GM18867 (cell line): ENCODE measurements at regions not wholly inside any gene's neighbourhood (a gene's known extent, or its start where the extent isn't known, plus 50 kb on each side); places are given as distances from the start of the nearest gene placed in this dataset.
"Not testable (repeated sequence)": the region's sequence is repeated elsewhere in the genome, so short reads cannot be mapped to it uniquely, and the experiment has no call there.

Source experiments
- ATAC-seq: cut with Tn5 transposase; IDR thresholded peaks from one replicate; pipeline ENCODE4 v1.9.1; 2021; ENCODE audit warnings: mild to moderate bottlenecking, moderate library complexity; ENCODE audit not compliant: unreplicated experiment

GRCh38 chr6:17013701-17014100 is 88.1 kb upstream of the STMND1 start:
- ATAC-seq = no peak

- ATAC-seq = no peak
Observed at GRCh38 chr6:17012421-17013225, 89.2 kb upstream of the STMND1 start.

GRCh38 chr6:17011985-17012384 is 89.9 kb upstream of the STMND1 start:
- no peak for ATAC-seq

GRCh38 chr6:17007749-17008148 is 94.1 kb upstream of the STMND1 start:
- no peak for ATAC-seq

GRCh38 chr6:17006543-17006942 is 95.3 kb upstream of the STMND1 start:
- ATAC-seq = no peak

GRCh38 chr6:17004269-17004668 is 97.6 kb upstream of the STMND1 start:
- no peak for ATAC-seq

GRCh38 chr6:17002123-17002522 is 99.7 kb upstream of the STMND1 start:
- ATAC-seq = no peak

GRCh38 chr6:17001188-17001587 is 100.7 kb upstream of the STMND1 start:
- no peak for ATAC-seq

- no peak for ATAC-seq
Observed at GRCh38 chr6:16999491-17000436, 102.1 kb upstream of the STMND1 start.

GRCh38 chr6:16998461-16998860 is 103.4 kb upstream of the STMND1 start:
- ATAC-seq = no peak

GRCh38 chr6:16995511-16996250 is 106.2 kb upstream of the STMND1 start:
- no peak for ATAC-seq

GRCh38 chr6:16993396-16993795 is 108.5 kb upstream of the STMND1 start:
- no peak for ATAC-seq

GRCh38 chr6:16991981-16992629 is 109.7 kb upstream of the STMND1 start:
- no peak for ATAC-seq

- ATAC-seq = not testable (repeated sequence)
Observed at GRCh38 chr6:16989976-16990375, 111.9 kb upstream of the STMND1 start.

GRCh38 chr6:16989382-16989781 is 112.5 kb upstream of the STMND1 start:
- ATAC-seq = no peak

- ATAC-seq = no peak
Observed at GRCh38 chr6:16987996-16988395, 113.9 kb upstream of the STMND1 start.

GRCh38 chr6:16985513-16986284 is 116.2 kb upstream of the STMND1 start:
- ATAC-seq = no peak

- ATAC-seq = no peak
Observed at GRCh38 chr6:16982807-16983206, 119.0 kb upstream of the STMND1 start.

- no peak for ATAC-seq
Observed at GRCh38 chr6:16979677-16980370, 122.0 kb upstream of the STMND1 start.
